HEK293 (cell line): ENCODE measurements at regions not wholly inside any gene's neighbourhood (a gene's known extent, or its start where the extent isn't known, plus 50 kb on each side); places are given as distances from the start of the nearest gene placed in this dataset.
A peak's percentile ranks its signal among the peaks of the same experiment; 100 is the strongest.

Source experiments
- CTCF ChIA-PET: fragments of 350-600 bp; formaldehyde crosslinking; extraction: SDS; loops from one replicate; lab custom pipeline; 2021; ENCODE audit warnings: antibody characterized with exemption; lab: Yijun Ruan, JAX
- POLR2A ChIA-PET: fragments of 300-600 bp; formaldehyde crosslinking; extraction: SDS; loops from one replicate; lab custom pipeline; 2020; ENCODE audit warnings: antibody characterized with exemption, inconsistent platforms; lab: Yijun Ruan, JAX
- H3K27ac ChIP-seq: fragments of 200-500 bp; sonication (Bioruptor generic); 2 replicates; pipeline ENCODE4 v1.5.1; 2014; ENCODE audit warnings: low read depth, low read length, control low read depth, inconsistent platforms; ENCODE audit errors: extremely low read depth
- H3K36me3 ChIP-seq, 2 experiments: fragments of 200-500 bp in 1 of 2; sonication (Bioruptor generic) in 1 of 2; 1 replicate in 1 of 2; 2 replicates in 1 of 2; pipeline ENCODE4 v1.5.1; 2014 to 2017; ENCODE audit warnings: inconsistent platforms in 2 of 2, low read length in 2 of 2; ENCODE audit not compliant: control insufficient read depth in 2 of 2, insufficient read depth in 1 of 2
- H3K4me1 ChIP-seq: fragments of 200-500 bp; sonication (Bioruptor generic); 2 replicates; pipeline ENCODE4 v1.5.1; 2014; ENCODE audit warnings: mild to moderate bottlenecking, low read length, inconsistent platforms; ENCODE audit not compliant: control insufficient read depth, insufficient read depth
- H3K4me3 ChIP-seq: 2 replicates; pipeline ENCODE4 v1.5.1; 2011; ENCODE audit warnings: low read depth, mild to moderate bottlenecking, control low read depth, low read length, moderate library complexity
- H3K9me3 ChIP-seq: fragments of 200-500 bp; sonication (Bioruptor generic); 2 replicates; pipeline ENCODE4 v1.5.1; 2014; ENCODE audit warnings: low read depth, low read length, inconsistent platforms; ENCODE audit not compliant: control insufficient read depth, insufficient read depth
- BCL11B ChIP-seq: fragments of 450-650 bp; formaldehyde crosslinking; IDR thresholded peaks from 2 replicates; pipeline ENCODE4 v1.5.1; 2016; ENCODE audit warnings: low read depth, missing biosample characterization, missing genetic modification characterization
- EGR2 ChIP-seq: fragments of 450-650 bp; formaldehyde crosslinking; IDR thresholded peaks from 2 replicates; pipeline ENCODE4 v1.5.1; 2016; ENCODE audit warnings: low read depth, missing biosample characterization, missing genetic modification characterization
- FEZF1 ChIP-seq: fragments of 450-650 bp; formaldehyde crosslinking; IDR thresholded peaks from 2 replicates; pipeline ENCODE4 v1.5.1; 2016; ENCODE audit warnings: missing biosample characterization, missing genetic modification characterization
- GLI4 ChIP-seq: fragments of 450-650 bp; formaldehyde crosslinking; IDR thresholded peaks from 2 replicates; pipeline ENCODE4 v1.5.1; 2016; ENCODE audit warnings: missing biosample characterization, missing genetic modification characterization
- GLIS2 ChIP-seq: fragments of 450-650 bp; formaldehyde crosslinking; IDR thresholded peaks from 2 replicates; pipeline ENCODE4 v1.5.1; 2016; ENCODE audit warnings: missing biosample characterization, missing genetic modification characterization
- INSM2 ChIP-seq: fragments of 450-650 bp; formaldehyde crosslinking; IDR thresholded peaks from 2 replicates; pipeline ENCODE4 v1.5.1; 2016; ENCODE audit warnings: missing biosample characterization, missing genetic modification characterization
- KLF9 ChIP-seq: fragments of 450-650 bp; formaldehyde crosslinking; IDR thresholded peaks from 2 replicates; pipeline ENCODE4 v1.5.1; 2016; ENCODE audit warnings: missing biosample characterization, missing genetic modification characterization, low read depth
- MEIS1 ChIP-seq: sonication (generic); formaldehyde crosslinking; IDR thresholded peaks from 2 replicates; pipeline ENCODE4 v1.8.1; 2022; ENCODE audit warnings: missing genetic modification reagents, mild to moderate bottlenecking, borderline replicate concordance
- PRDM1 ChIP-seq: fragments of 450-650 bp; formaldehyde crosslinking; IDR thresholded peaks from 2 replicates; pipeline ENCODE4; 2016; ENCODE audit warnings: missing biosample characterization, missing genetic modification characterization
- RBAK ChIP-seq: fragments of 450-650 bp; formaldehyde crosslinking; IDR thresholded peaks from 2 replicates; pipeline ENCODE4 v1.5.1; 2016; ENCODE audit warnings: missing biosample characterization, missing genetic modification characterization
- SCRT1 ChIP-seq: fragments of 450-650 bp; formaldehyde crosslinking; IDR thresholded peaks from 2 replicates; pipeline ENCODE4 v1.5.1; 2016; ENCODE audit warnings: missing biosample characterization, missing genetic modification characterization, borderline replicate concordance
- YY1 ChIP-seq: fragments of 450-650 bp; formaldehyde crosslinking; IDR thresholded peaks from 2 replicates; pipeline ENCODE4 v1.5.1; 2018; ENCODE audit warnings: missing biosample characterization, missing genetic modification characterization
- ZBTB26 ChIP-seq: fragments of 450-650 bp; formaldehyde crosslinking; optimal IDR thresholded peaks from 2 replicates; pipeline ENCODE3; 2016; ENCODE audit warnings: missing biosample characterization, mild to moderate bottlenecking, missing genetic modification characterization
- ZEB2 ChIP-seq: fragments of 450-650 bp; formaldehyde crosslinking; IDR thresholded peaks from 2 replicates; pipeline ENCODE4 v1.5.1; 2016; ENCODE audit warnings: missing biosample characterization, missing genetic modification characterization
- ZNF133 ChIP-seq: fragments of 450-650 bp; formaldehyde crosslinking; IDR thresholded peaks from 2 replicates; pipeline ENCODE4 v1.5.1; 2016; ENCODE audit warnings: missing biosample characterization, missing genetic modification characterization
- ZNF155 ChIP-seq: fragments of 450-650 bp; formaldehyde crosslinking; IDR thresholded peaks from 2 replicates; pipeline ENCODE4 v1.5.1; 2016; ENCODE audit warnings: missing biosample characterization, missing genetic modification characterization
- ZNF184 ChIP-seq: fragments of 450-650 bp; IDR thresholded peaks from 2 replicates; pipeline ENCODE4 v1.5.1; 2018; ENCODE audit warnings: missing biosample characterization, mild to moderate bottlenecking, missing genetic modification characterization
- ZNF202 ChIP-seq: fragments of 450-650 bp; formaldehyde crosslinking; IDR thresholded peaks from 2 replicates; pipeline ENCODE4 v1.5.1; 2016; ENCODE audit warnings: missing biosample characterization, missing genetic modification characterization, borderline replicate concordance
- ZNF23 ChIP-seq: fragments of 450-650 bp; formaldehyde crosslinking; IDR thresholded peaks from 2 replicates; pipeline ENCODE4 v1.5.1; 2016; ENCODE audit warnings: missing biosample characterization, missing genetic modification characterization, borderline replicate concordance
- ZNF24 ChIP-seq: fragments of 450-650 bp; formaldehyde crosslinking; IDR thresholded peaks from 2 replicates; pipeline ENCODE4 v1.5.1; 2016; ENCODE audit warnings: missing biosample characterization, missing genetic modification characterization
- ZNF362 ChIP-seq: fragments of 450-650 bp; formaldehyde crosslinking; IDR thresholded peaks from 2 replicates; pipeline ENCODE4 v1.5.1; 2016; ENCODE audit warnings: missing biosample characterization, missing genetic modification characterization
- ZNF623 ChIP-seq: fragments of 450-650 bp; formaldehyde crosslinking; IDR thresholded peaks from 2 replicates; pipeline ENCODE4 v1.5.1; 2016; ENCODE audit warnings: missing biosample characterization, missing genetic modification characterization
- ZNF626 ChIP-seq: fragments of 450-650 bp; sonication (Bioruptor Pico); formaldehyde crosslinking; IDR thresholded peaks from 2 replicates; pipeline ENCODE4 v1.5.1; 2018; ENCODE audit warnings: missing biosample characterization, missing genetic modification characterization, inconsistent platforms
- ZNF654 ChIP-seq: fragments of 450-650 bp; formaldehyde crosslinking; IDR thresholded peaks from 2 replicates; pipeline ENCODE4 v1.5.1; 2016; ENCODE audit warnings: low read depth, missing biosample characterization, missing genetic modification characterization
- ZNF701 ChIP-seq: fragments of 450-650 bp; formaldehyde crosslinking; IDR thresholded peaks from 2 replicates; pipeline ENCODE4 v1.5.1; 2016; ENCODE audit warnings: missing biosample characterization, missing genetic modification characterization
- ZNF843 ChIP-seq: fragments of 450-650 bp; formaldehyde crosslinking; IDR thresholded peaks from 2 replicates; pipeline ENCODE4 v1.5.1; 2016; ENCODE audit warnings: missing biosample characterization, missing genetic modification characterization
- ZSCAN4 ChIP-seq: fragments of 450-650 bp; formaldehyde crosslinking; IDR thresholded peaks from 2 replicates; pipeline ENCODE4 v1.5.1; 2017; ENCODE audit warnings: missing biosample characterization, missing genetic modification characterization

GRCh38 chr1:213745451-213745850 is 242.3 kb upstream of the PROX1 start (continued):
- TF ChIP-seq ZNF202 (tag by site-specific recombination), result no peak
- no peak for TF ChIP-seq ZNF843 (tag by site-specific recombination)
- TF ChIP-seq ZSCAN4 (tag by site-specific recombination), result no peak

- ChIA-PET CTCF (no interaction called here), POLR2A (no interaction called here)
- H3K36me3 ChIP-seq, result no peaks in the 10 kb centered on the region
- no peak overlapping the region for H3K4me3 ChIP-seq
- H3K4me1 ChIP-seq, result peaks cover 7% of the 10 kb centered on the region; the same call in 1 of the 2 replicates
- no peaks in the 10 kb centered on the region for H3K9me3 ChIP-seq
- TF ChIP-seq RBAK (tag by site-specific recombination), result no peak
- TF ChIP-seq ZEB2 (tag by site-specific recombination), result no peak
- TF ChIP-seq ZNF184, result no peak
- no peak for TF ChIP-seq ZNF701
- TF ChIP-seq ZNF23 (tag by site-specific recombination), result no peak
- no peak for TF ChIP-seq GLIS2
- no peak for TF ChIP-seq FEZF1
- H3K27ac ChIP-seq, result no peak overlapping the region
Measured at GRCh38 chr1:213749558-213749957, 238.2 kb upstream of the PROX1 start.

GRCh38 chr1:213750231-213751063 is 237.3 kb upstream of the PROX1 start:
- CTCF ChIA-PET, result interaction anchor here (0.5 to 0.7 kb wide), 2 partner anchors 22 to 153 kb away, joined by 3 to 5 read pairs; no protein-coding TSS in a partner anchor
- POLR2A ChIA-PET, result no interaction called here
- TF ChIP-seq EGR2 (tag by site-specific recombination) (0 out of 2 replicates have a peak, but pooled peaks have one; percentile 13), SCRT1 (no peak)
- TF ChIP-seq, all 188 proteins: peak for 1
- Histone ChIP-seq H3K27ac (no peak overlapping the region), H3K4me3 (no peak overlapping the region), H3K36me3 (no peaks in the 10 kb centered on the region), H3K9me3 (no peaks in the 10 kb centered on the region), H3K4me1 (peaks cover 5% of the 10 kb centered on the region; the same call in 1 of the 2 replicates)

GRCh38 chr1:213751064-213751397 is 236.7 kb upstream of the PROX1 start:
- H3K36me3 ChIP-seq, result no peaks in the 10 kb centered on the region
- no peak overlapping the region for H3K27ac ChIP-seq
- no peak overlapping the region for H3K4me3 ChIP-seq
- ChIA-PET POLR2A (no interaction called here), CTCF (interaction anchor here (0.5 kb wide), 1 partner anchor 154 kb away, joined by 5 read pairs; no protein-coding TSS in a partner anchor)
- no peaks in the 10 kb centered on the region for H3K9me3 ChIP-seq
- peaks cover 5% of the 10 kb centered on the region; the same call in 1 of the 2 replicates for H3K4me1 ChIP-seq
- no peak for TF ChIP-seq ZNF654 (tag by site-specific recombination)
- TF ChIP-seq MEIS1 (CRISPR knock-in tag), result no peak
- TF ChIP-seq PRDM1 (tag by site-specific recombination), result no peak
- TF ChIP-seq INSM2 (tag by site-specific recombination), result no peak
- TF ChIP-seq RBAK (tag by site-specific recombination), result no peak
- no peak for TF ChIP-seq BCL11B (tag by site-specific recombination)
- TF ChIP-seq ZNF626 (tag by site-specific recombination), result no peak
- no peak for TF ChIP-seq ZBTB26 (tag by site-specific recombination)
- TF ChIP-seq ZNF133 (tag by site-specific recombination), result no peak
- TF ChIP-seq ZNF362 (tag by site-specific recombination), result no peak
- TF ChIP-seq ZNF155 (tag by site-specific recombination), result no peak
- no peak for TF ChIP-seq KLF9 (tag by site-specific recombination)
- TF ChIP-seq GLI4 (tag by site-specific recombination), result no peak
- TF ChIP-seq ZNF24 (tag by site-specific recombination), result no peak
- TF ChIP-seq ZNF623 (tag by site-specific recombination), result no peak
- TF ChIP-seq YY1 (tag by site-specific recombination), result no peak
